ENCODE measurements at regions not wholly inside any gene's neighbourhood (a gene's known extent, or its start where the extent isn't known, plus 50 kb on each side); places are given as distances from the start of the nearest gene placed in this dataset.
A peak's percentile ranks its signal among the peaks of the same experiment; 100 is the strongest.

- TF ChIP-seq, protein P1, sequence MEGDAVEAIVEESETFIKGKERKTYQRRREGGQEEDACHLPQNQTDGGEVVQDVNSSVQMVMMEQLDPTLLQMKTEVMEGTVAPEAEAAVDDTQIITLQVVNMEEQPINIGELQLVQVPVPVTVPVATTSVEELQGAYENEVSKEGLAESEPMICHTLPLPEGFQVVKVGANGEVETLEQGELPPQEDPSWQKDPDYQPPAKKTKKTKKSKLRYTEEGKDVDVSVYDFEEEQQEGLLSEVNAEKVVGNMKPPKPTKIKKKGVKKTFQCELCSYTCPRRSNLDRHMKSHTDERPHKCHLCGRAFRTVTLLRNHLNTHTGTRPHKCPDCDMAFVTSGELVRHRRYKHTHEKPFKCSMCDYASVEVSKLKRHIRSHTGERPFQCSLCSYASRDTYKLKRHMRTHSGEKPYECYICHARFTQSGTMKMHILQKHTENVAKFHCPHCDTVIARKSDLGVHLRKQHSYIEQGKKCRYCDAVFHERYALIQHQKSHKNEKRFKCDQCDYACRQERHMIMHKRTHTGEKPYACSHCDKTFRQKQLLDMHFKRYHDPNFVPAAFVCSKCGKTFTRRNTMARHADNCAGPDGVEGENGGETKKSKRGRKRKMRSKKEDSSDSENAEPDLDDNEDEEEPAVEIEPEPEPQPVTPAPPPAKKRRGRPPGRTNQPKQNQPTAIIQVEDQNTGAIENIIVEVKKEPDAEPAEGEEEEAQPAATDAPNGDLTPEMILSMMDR (IDR thresholded peaks at IDR 0.05) = no peak
- Histone ChIP-seq H3K27me3 (no peaks in the 10 kb centered on the region), H3K4me1 (no peaks in the 10 kb centered on the region), H3K27ac (no peak overlapping the region), H3K4me3 (peak overlapping the region; percentile 10 to 18), H3K36me3 (no peaks in the 10 kb centered on the region), H3K9me3 (no peaks in the 10 kb centered on the region)
- intact Hi-C loops (cut with DNase I) = no loop called here
- DNase-seq (ENCODE audit: low spot score in 2 of 2) = no peak
Observed at GRCh38 chr3:163058031-163058854, 1561.6 kb downstream of the OTOL1 start.

- Histone ChIP-seq H3K9me3 (no peaks in the 10 kb centered on the region), H3K4me3 (no peak overlapping the region), H3K36me3 (no peaks in the 10 kb centered on the region), H3K27ac (no peak overlapping the region), H3K4me1 (no peaks in the 10 kb centered on the region), H3K27me3 (no peaks in the 10 kb centered on the region)
- no peak for DNase-seq (ENCODE audit: low spot score in 2 of 2)
- TF ChIP-seq, protein P1 (IDR thresholded peaks at IDR 0.05) = no peak
- intact Hi-C loops (cut with DNase I) = no loop called here
Observed at GRCh38 chr3:163071713-163072112, 1575.1 kb downstream of the OTOL1 start.
